HG03432 (cell line): ENCODE measurements at regions not wholly inside any gene's neighbourhood (a gene's known extent, or its start where the extent isn't known, plus 50 kb on each side); places are given as distances from the start of the nearest gene placed in this dataset.
"Not testable (repeated sequence)": the region's sequence is repeated elsewhere in the genome, so short reads cannot be mapped to it uniquely, and the experiment has no call there.

ENCODE experiments used
- ATAC-seq: cut with Tn5 transposase; IDR thresholded peaks from one replicate; pipeline ENCODE4 v1.9.1; 2021; ENCODE audit warnings: mild to moderate bottlenecking, moderate library complexity; ENCODE audit not compliant: unreplicated experiment

- no peak for ATAC-seq
Measured at GRCh38 chr3:36175916-36176461, 204.3 kb upstream of the STAC start.

GRCh38 chr3:36178018-36178417 is 202.3 kb upstream of the STAC start:
- ATAC-seq: no peak

GRCh38 chr3:36182024-36182423 is 198.3 kb upstream of the STAC start:
- no peak for ATAC-seq

GRCh38 chr3:36187197-36187596 is 193.1 kb upstream of the STAC start:
- not testable (repeated sequence) for ATAC-seq

- ATAC-seq: no peak
Measured at GRCh38 chr3:36192901-36193300, 187.4 kb upstream of the STAC start.

GRCh38 chr3:36193448-36193847 is 186.9 kb upstream of the STAC start:
- no peak for ATAC-seq

- no peak for ATAC-seq
Measured at GRCh38 chr3:36196058-36196457, 184.2 kb upstream of the STAC start.

- no peak for ATAC-seq
Measured at GRCh38 chr3:36197151-36197550, 183.2 kb upstream of the STAC start.

GRCh38 chr3:36201546-36201945 is 178.8 kb upstream of the STAC start:
- no peak for ATAC-seq

GRCh38 chr3:36206956-36207580 is 173.2 kb upstream of the STAC start:
- no peak for ATAC-seq

GRCh38 chr3:36210840-36211651 is 169.3 kb upstream of the STAC start:
- no peak for ATAC-seq

GRCh38 chr3:36211652-36211999 is 168.7 kb upstream of the STAC start:
- no peak for ATAC-seq

GRCh38 chr3:36212251-36212650 is 168.1 kb upstream of the STAC start:
- ATAC-seq: no peak

- no peak for ATAC-seq
Measured at GRCh38 chr3:36214460-36214859, 165.8 kb upstream of the STAC start.

- ATAC-seq: no peak
Measured at GRCh38 chr3:36215241-36215640, 165.1 kb upstream of the STAC start.

GRCh38 chr3:36219398-36219797 is 160.9 kb upstream of the STAC start:
- no peak for ATAC-seq

GRCh38 chr3:36220173-36220572 is 160.1 kb upstream of the STAC start:
- ATAC-seq: no peak

- no peak for ATAC-seq
Measured at GRCh38 chr3:36221975-36222374, 158.3 kb upstream of the STAC start.

GRCh38 chr3:36227980-36228379 is 152.3 kb upstream of the STAC start:
- no peak for ATAC-seq

GRCh38 chr3:36229496-36229895 is 150.8 kb upstream of the STAC start:
- no peak for ATAC-seq

- no peak for ATAC-seq
Measured at GRCh38 chr3:36232797-36233489, 147.4 kb upstream of the STAC start.

GRCh38 chr3:36244728-36245127 is 135.6 kb upstream of the STAC start:
- no peak for ATAC-seq
